HG03378 (cell line): ENCODE measurements at regions not wholly inside any gene's neighbourhood (a gene's known extent, or its start where the extent isn't known, plus 50 kb on each side); places are given as distances from the start of the nearest gene placed in this dataset.
"Not testable (repeated sequence)": the region's sequence is repeated elsewhere in the genome, so short reads cannot be mapped to it uniquely, and the experiment has no call there.

Experiments
- ATAC-seq: cut with Tn5 transposase; IDR thresholded peaks from one replicate; pipeline ENCODE4 v1.9.1; 2021; ENCODE audit warnings: mild to moderate bottlenecking, moderate library complexity; ENCODE audit not compliant: unreplicated experiment

GRCh38 chr14:43591776-43592175 is 915.3 kb downstream of the FSCB start:
- ATAC-seq = no peak

GRCh38 chr14:43587183-43587582 is 919.9 kb downstream of the FSCB start:
- no peak for ATAC-seq

- no peak for ATAC-seq
Observed at GRCh38 chr14:43579671-43580070, 927.4 kb downstream of the FSCB start.

- ATAC-seq = no peak
Observed at GRCh38 chr14:43568022-43568421, 939.1 kb downstream of the FSCB start.

GRCh38 chr14:43548368-43548767 is 958.7 kb downstream of the FSCB start:
- no peak for ATAC-seq

GRCh38 chr14:43547596-43547995 is 959.5 kb downstream of the FSCB start:
- ATAC-seq = not testable (repeated sequence)

GRCh38 chr14:43541356-43541755 is 965.7 kb downstream of the FSCB start:
- no peak for ATAC-seq

GRCh38 chr14:43540948-43541347 is 966.1 kb downstream of the FSCB start:
- ATAC-seq = no peak

- no peak for ATAC-seq
Observed at GRCh38 chr14:43539210-43539609, 967.9 kb downstream of the FSCB start.

- no peak for ATAC-seq
Observed at GRCh38 chr14:43535231-43535838, 971.7 kb downstream of the FSCB start.

- no peak for ATAC-seq
Observed at GRCh38 chr14:43532825-43533416, 974.2 kb downstream of the FSCB start.

GRCh38 chr14:43528321-43528720 is 978.8 kb downstream of the FSCB start:
- no peak for ATAC-seq

GRCh38 chr14:43525658-43526057 is 981.4 kb downstream of the FSCB start:
- ATAC-seq = no peak

- ATAC-seq = no peak
Observed at GRCh38 chr14:43522901-43523300, 984.2 kb downstream of the FSCB start.

GRCh38 chr14:43522191-43522590 is 984.9 kb downstream of the FSCB start:
- ATAC-seq = no peak

GRCh38 chr14:43503508-43503907 is 1003.6 kb downstream of the FSCB start:
- no peak for ATAC-seq

GRCh38 chr14:43492359-43492758 is 1014.7 kb downstream of the FSCB start:
- not testable (repeated sequence) for ATAC-seq

GRCh38 chr14:43483415-43483814 is 1023.7 kb downstream of the FSCB start:
- ATAC-seq = no peak

- ATAC-seq = no peak
Observed at GRCh38 chr14:43481864-43482263, 1025.2 kb downstream of the FSCB start.

- ATAC-seq = no peak
Observed at GRCh38 chr14:43480976-43481375, 1026.1 kb downstream of the FSCB start.

GRCh38 chr14:43479596-43480195 is 1027.4 kb downstream of the FSCB start:
- ATAC-seq = no peak

- ATAC-seq = no peak
Observed at GRCh38 chr14:43476822-43477221, 1030.3 kb downstream of the FSCB start.

GRCh38 chr14:43475757-43476156 is 1031.3 kb downstream of the FSCB start:
- ATAC-seq = no peak
